ENCODE measurements at regions not wholly inside any gene's neighbourhood (a gene's known extent, or its start where the extent isn't known, plus 50 kb on each side); places are given as distances from the start of the nearest gene placed in this dataset.

DNA sequence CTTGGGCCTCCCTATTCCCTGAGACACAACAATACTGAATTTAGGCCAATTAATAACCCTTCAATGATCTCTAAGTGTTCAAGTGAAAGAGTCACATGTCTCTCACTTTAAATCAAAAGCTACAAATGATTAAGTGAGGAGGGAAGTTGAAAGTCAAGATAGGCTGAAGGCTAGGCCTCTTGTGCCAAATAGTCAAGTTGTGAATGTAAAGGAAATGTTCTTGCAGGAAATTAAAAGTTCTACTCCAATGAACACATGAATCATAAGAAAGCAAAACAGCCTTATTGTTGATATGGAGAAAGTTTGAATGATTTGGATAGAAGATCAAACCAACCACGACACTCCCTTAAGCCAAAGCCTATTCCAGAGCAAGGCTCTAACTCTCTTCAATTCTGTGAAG, 286.9 kb downstream of the MEIS1 start:
- Histone ChIP-seq H3K4me1 (ENCODE audit: insufficient read depth, low read length) (0 out of 2 replicates have a peak, but pooled peaks cover 4% of the 10 kb centered on the region), H3K9me3 (ENCODE audit: control insufficient read depth, insufficient read depth, low read length) (no peaks in the 10 kb centered on the region), H3K9ac (ENCODE audit: low read depth, low read length) (no peak overlapping the region)

GRCh38 chr2:66724241-66724640, 289.3 kb downstream of the MEIS1 start:
- Histone ChIP-seq H3K9ac (ENCODE audit: low read depth, low read length) (no peak overlapping the region), H3K9me3 (ENCODE audit: control insufficient read depth, insufficient read depth, low read length) (no peaks in the 10 kb centered on the region), H3K36me3 (ENCODE audit: insufficient read depth, low read length) (no peaks in the 10 kb centered on the region), H3K4me1 (ENCODE audit: insufficient read depth, low read length) (0 out of 2 replicates have a peak, but pooled peaks cover 4% of the 10 kb centered on the region)

More for the DNA sequence above, 286.9 kb downstream of the MEIS1 start:
- H3K36me3 ChIP-seq (ENCODE audit: insufficient read depth, low read length), result no peaks in the 10 kb centered on the region

DNA sequence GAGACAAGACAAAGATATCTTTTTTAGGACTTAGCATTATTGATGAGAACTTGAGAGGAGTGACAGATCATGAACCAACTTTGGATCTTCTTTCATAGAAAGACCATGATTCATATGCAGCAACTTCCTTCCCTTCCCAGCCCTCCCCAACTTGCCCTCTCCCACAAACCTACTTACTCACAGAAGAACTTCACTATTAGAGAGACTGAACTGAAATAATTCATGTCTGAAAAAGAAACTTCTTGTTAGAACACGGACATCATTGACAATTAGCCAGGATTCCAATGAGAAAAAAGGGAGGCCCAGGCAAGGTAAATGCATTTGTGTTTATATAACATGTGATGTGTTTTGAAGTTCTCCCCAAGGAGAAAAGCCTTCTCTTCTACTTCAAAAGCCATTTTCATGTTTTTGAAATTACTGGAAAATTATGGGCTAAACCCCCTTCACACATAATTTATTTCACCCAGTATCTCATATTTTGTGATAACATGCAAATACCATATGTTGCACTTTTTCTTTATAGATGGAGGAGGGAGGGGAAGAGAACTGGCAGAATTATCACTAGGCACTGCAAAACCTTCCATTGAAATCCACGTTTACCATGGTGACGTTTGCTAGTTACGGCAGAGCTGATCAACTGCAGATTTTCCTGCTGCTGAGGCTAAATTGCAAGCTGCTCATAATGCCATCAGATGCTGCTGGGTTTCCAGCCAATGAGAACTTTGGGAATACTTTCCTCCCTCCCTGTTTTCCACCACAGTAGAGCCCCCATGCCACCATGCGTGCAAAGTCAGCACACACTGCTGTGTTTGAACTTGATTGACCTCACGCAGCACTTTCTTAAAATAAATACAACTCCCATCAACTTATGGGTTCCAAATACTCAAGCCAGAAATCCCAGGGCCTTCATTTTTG, 294.7 kb downstream of the MEIS1 start:
- Histone ChIP-seq H3K9ac (ENCODE audit: low read depth, low read length) (no peak overlapping the region), H3K36me3 (ENCODE audit: insufficient read depth, low read length) (no peaks in the 10 kb centered on the region), H3K9me3 (ENCODE audit: control insufficient read depth, insufficient read depth, low read length) (no peaks in the 10 kb centered on the region), H3K4me1 (ENCODE audit: insufficient read depth, low read length) (no peaks in the 10 kb centered on the region)

DNA sequence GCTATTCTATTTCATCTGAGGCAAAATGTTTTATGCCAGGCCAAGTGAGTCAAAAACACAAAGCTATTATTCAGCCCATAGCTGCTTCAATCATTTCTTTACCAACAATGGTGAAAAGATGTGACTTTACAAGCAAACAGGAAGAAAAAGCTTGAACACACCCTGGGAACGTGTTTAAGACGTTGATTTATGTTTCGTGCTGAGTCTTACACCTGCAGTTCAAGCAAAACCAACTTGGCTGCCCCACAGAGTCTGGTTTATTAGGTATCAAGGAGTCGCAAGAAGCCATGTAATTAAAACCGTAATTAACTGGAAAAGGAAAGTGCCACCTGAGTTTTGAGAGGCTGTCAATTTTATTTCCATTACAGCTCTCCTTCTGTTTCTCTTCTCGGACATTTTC, 295.5 kb downstream of the MEIS1 start:
- H3K9ac ChIP-seq (ENCODE audit: low read depth, low read length), result no peak overlapping the region
- no peaks in the 10 kb centered on the region for H3K9me3 ChIP-seq (ENCODE audit: control insufficient read depth, insufficient read depth, low read length)
- no peaks in the 10 kb centered on the region for H3K36me3 ChIP-seq (ENCODE audit: insufficient read depth, low read length)
- H3K4me1 ChIP-seq (ENCODE audit: insufficient read depth, low read length), result no peaks in the 10 kb centered on the region

GRCh38 chr2:66733364-66733999, 298.6 kb downstream of the MEIS1 start:
- no peaks in the 10 kb centered on the region for H3K9me3 ChIP-seq (ENCODE audit: control insufficient read depth, insufficient read depth, low read length)
- H3K9ac ChIP-seq (ENCODE audit: low read depth, low read length), result no peak overlapping the region
- H3K4me1 ChIP-seq (ENCODE audit: insufficient read depth, low read length), result no peaks in the 10 kb centered on the region
- H3K36me3 ChIP-seq (ENCODE audit: insufficient read depth, low read length), result no peaks in the 10 kb centered on the region

DNA sequence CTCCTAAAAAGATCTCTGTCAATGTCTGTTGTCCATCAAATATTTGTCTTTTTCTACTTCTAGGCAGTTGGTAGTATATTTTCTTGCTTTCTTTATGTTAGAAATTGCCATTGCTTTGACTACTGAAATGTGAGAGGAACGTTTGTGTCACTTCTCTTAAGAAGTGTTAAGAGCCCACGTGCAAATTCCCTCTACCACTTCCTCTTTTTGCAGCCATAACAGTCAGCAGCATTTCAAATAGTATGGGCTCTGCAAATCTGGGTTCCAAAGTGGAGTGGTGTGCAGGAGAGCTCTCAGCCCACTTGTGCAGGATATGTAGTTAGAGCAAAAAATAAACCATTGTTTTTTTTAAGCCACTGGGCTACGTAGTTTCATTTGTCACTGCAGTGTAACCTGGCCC, 314.0 kb downstream of the MEIS1 start:
- H3K9me3 ChIP-seq (ENCODE audit: control insufficient read depth, insufficient read depth, low read length), result no peaks in the 10 kb centered on the region
- H3K36me3 ChIP-seq (ENCODE audit: insufficient read depth, low read length), result no peaks in the 10 kb centered on the region
- no peaks in the 10 kb centered on the region for H3K4me1 ChIP-seq (ENCODE audit: insufficient read depth, low read length)
- H3K9ac ChIP-seq (ENCODE audit: low read depth, low read length), result no peak overlapping the region

- no peaks in the 10 kb centered on the region for H3K4me1 ChIP-seq (ENCODE audit: insufficient read depth, low read length)
- H3K9me3 ChIP-seq (ENCODE audit: control insufficient read depth, insufficient read depth, low read length), result no peaks in the 10 kb centered on the region
- no peak overlapping the region for H3K9ac ChIP-seq (ENCODE audit: low read depth, low read length)
- no peaks in the 10 kb centered on the region for H3K36me3 ChIP-seq (ENCODE audit: insufficient read depth, low read length)
Measured at GRCh38 chr2:66749566-66749965, 314.6 kb downstream of the MEIS1 start.

GRCh38 chr2:66753257-66753656, 318.3 kb downstream of the MEIS1 start:
- peaks cover 4% of the 10 kb centered on the region; the same call in 1 of the 2 replicates for H3K4me1 ChIP-seq (ENCODE audit: insufficient read depth, low read length)
- H3K9ac ChIP-seq (ENCODE audit: low read depth, low read length), result no peak overlapping the region
- no peaks in the 10 kb centered on the region for H3K9me3 ChIP-seq (ENCODE audit: control insufficient read depth, insufficient read depth, low read length)
- H3K36me3 ChIP-seq (ENCODE audit: insufficient read depth, low read length), result no peaks in the 10 kb centered on the region

DNA sequence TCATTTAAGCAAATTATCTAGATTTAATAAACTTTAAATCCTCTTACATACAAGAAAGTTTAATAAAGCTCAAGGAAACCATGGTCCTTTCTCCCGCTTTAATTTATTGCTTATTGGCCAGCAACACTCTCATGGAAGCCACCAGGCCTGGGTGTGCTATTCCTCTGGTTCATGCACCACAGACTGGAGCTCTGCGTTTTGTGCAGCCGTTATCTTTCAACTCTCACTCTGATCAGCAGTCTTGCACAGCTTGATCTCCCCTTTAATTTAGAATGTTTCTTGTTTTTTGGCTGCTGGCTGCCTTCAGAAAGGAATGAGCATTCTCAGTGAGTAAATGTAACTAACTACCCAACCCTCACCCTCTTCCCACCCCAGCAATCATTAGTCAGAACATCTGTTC, 318.7 kb downstream of the MEIS1 start:
- H3K9me3 ChIP-seq (ENCODE audit: control insufficient read depth, insufficient read depth, low read length), result no peaks in the 10 kb centered on the region
- H3K4me1 ChIP-seq (ENCODE audit: insufficient read depth, low read length), result peaks cover 4% of the 10 kb centered on the region; the same call in 1 of the 2 replicates
- no peaks in the 10 kb centered on the region for H3K36me3 ChIP-seq (ENCODE audit: insufficient read depth, low read length)
- H3K9ac ChIP-seq (ENCODE audit: low read depth, low read length), result no peak overlapping the region

- H3K4me1 ChIP-seq (ENCODE audit: insufficient read depth, low read length), result peaks cover 4% of the 10 kb centered on the region; the same call in 1 of the 2 replicates
- no peaks in the 10 kb centered on the region for H3K36me3 ChIP-seq (ENCODE audit: insufficient read depth, low read length)
- H3K9ac ChIP-seq (ENCODE audit: low read depth, low read length), result no peak overlapping the region
- no peaks in the 10 kb centered on the region for H3K9me3 ChIP-seq (ENCODE audit: control insufficient read depth, insufficient read depth, low read length)
Measured at GRCh38 chr2:66755974-66756373, 321.0 kb downstream of the MEIS1 start.

DNA sequence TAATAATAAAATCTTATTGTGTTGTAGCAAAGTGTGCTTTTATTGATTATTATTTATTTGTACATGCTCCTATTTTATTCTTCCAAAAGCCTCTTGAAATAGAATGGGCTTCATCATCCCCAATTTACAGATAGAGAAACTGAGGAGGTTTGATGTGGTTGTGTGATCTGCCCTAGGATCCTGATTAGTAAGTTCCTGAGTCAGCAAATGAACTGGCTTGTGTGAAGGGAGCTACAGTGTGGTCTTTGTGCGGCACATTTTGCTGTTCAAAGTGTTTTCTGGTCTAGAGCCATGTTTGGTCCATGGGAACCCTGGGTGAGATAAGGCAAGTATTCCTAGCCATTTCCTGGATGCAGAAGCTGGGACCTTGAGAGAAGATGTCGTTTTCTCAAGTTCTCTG, 326.9 kb downstream of the MEIS1 start:
- H3K4me1 ChIP-seq (ENCODE audit: insufficient read depth, low read length), result no peaks in the 10 kb centered on the region; the same call in 1 of the 2 replicates
- H3K9ac ChIP-seq (ENCODE audit: low read depth, low read length), result no peak overlapping the region
- no peaks in the 10 kb centered on the region for H3K9me3 ChIP-seq (ENCODE audit: control insufficient read depth, insufficient read depth, low read length)
- H3K36me3 ChIP-seq (ENCODE audit: insufficient read depth, low read length), result no peaks in the 10 kb centered on the region

GRCh38 chr2:66762761-66763160, 327.8 kb downstream of the MEIS1 start:
- no peaks in the 10 kb centered on the region for H3K9me3 ChIP-seq (ENCODE audit: control insufficient read depth, insufficient read depth, low read length)
- H3K9ac ChIP-seq (ENCODE audit: low read depth, low read length), result no peak overlapping the region
- H3K4me1 ChIP-seq (ENCODE audit: insufficient read depth, low read length), result no peaks in the 10 kb centered on the region
- no peaks in the 10 kb centered on the region for H3K36me3 ChIP-seq (ENCODE audit: insufficient read depth, low read length)

GRCh38 chr2:66766582-66766981, 331.7 kb downstream of the MEIS1 start:
- H3K9ac ChIP-seq (ENCODE audit: low read depth, low read length), result no peak overlapping the region
- no peaks in the 10 kb centered on the region for H3K4me1 ChIP-seq (ENCODE audit: insufficient read depth, low read length)
- H3K36me3 ChIP-seq (ENCODE audit: insufficient read depth, low read length), result no peaks in the 10 kb centered on the region

GRCh38 chr2:66771359-66771976, 336.5 kb downstream of the MEIS1 start:
- no peaks in the 10 kb centered on the region for H3K36me3 ChIP-seq (ENCODE audit: insufficient read depth, low read length)
- no peaks in the 10 kb centered on the region for H3K9me3 ChIP-seq (ENCODE audit: control insufficient read depth, insufficient read depth, low read length)
- no peak overlapping the region for H3K9ac ChIP-seq (ENCODE audit: low read depth, low read length)
- no peaks in the 10 kb centered on the region for H3K4me1 ChIP-seq (ENCODE audit: insufficient read depth, low read length)

More at GRCh38 chr2:66766582-66766981, 331.7 kb downstream of the MEIS1 start:
- no peaks in the 10 kb centered on the region for H3K9me3 ChIP-seq (ENCODE audit: control insufficient read depth, insufficient read depth, low read length)

Measured in ES-I3 (cell line).